ENCODE measurements at regions not wholly inside any gene's neighbourhood (a gene's known extent, or its start where the extent isn't known, plus 50 kb on each side); places are given as distances from the start of the nearest gene placed in this dataset.
A peak's percentile ranks its signal among the peaks of the same experiment; 100 is the strongest.

DNA sequence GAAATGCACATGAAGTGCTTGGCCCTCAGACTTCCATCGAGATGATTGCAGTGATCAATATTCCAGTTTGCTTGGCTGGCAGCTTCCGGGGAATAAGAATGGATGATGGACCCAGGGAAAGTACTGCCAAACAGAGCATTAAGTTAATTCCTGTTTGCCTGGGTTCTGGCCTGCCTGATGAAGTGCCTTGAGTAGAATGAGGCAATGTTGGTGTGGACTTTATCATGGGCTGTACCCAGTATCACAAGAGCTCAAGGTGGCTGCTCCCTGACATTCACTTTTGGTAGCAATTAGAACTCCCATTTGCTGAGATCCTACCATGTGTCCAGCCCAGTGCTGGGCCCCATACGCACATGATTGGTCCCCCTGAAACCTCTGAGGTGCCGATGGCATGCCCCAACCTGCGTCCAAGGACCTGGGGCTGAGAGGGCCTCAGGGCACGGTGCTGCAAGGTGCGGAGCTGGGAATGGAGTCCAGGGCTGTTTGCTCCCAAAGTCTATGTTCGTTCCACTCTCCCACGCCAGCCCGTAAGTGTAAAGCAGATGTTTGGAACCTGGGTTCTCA, 80.7 kb downstream of the SLC25A47 start:
- Histone ChIP-seq H3K9me3 (no peaks in the 10 kb centered on the region), H3K4me3 (no peak overlapping the region), H3K27ac (no peak overlapping the region), H3K4me2 (peak overlapping the region; percentile 31), H3K9ac (no peak overlapping the region), H3K4me1 (peaks cover 48% of the 10 kb centered on the region), H3K27me3 (no peaks in the 10 kb centered on the region), H4K20me1 (0 out of 2 replicates have a peak, but pooled peaks cover 11% of the 10 kb centered on the region), H3K36me3 (no peaks in the 10 kb centered on the region)
- TF ChIP-seq Cebpa-rat (IDR thresholded peaks at IDR 0.05), result no peak

DNA sequence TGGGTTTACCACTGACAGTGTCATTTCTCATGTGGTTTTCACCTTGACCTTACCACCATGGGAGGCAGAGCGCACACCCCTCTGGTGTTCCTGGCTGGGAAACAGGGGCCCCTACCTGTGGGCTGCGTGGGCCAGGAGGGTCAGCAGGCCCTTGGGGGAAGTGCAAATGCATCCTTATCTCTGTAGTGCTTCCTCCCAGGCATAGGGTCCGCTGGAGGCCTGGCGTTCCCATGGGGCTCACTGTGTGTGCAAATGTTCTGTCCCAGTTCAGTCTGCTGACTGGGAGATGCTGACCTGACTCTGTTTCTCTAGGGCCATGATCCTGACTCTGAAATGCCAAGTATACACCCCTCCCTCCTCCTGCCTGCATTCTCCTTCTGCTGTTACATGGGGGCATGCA, 81.3 kb downstream of the SLC25A47 start:
- Histone ChIP-seq H3K9me3 (no peaks in the 10 kb centered on the region), H3K4me1 (peaks cover 42% of the 10 kb centered on the region), H3K36me3 (no peaks in the 10 kb centered on the region), H3K27ac (no peak overlapping the region), H3K27me3 (no peaks in the 10 kb centered on the region), H3K4me3 (no peak overlapping the region), H4K20me1 (0 out of 2 replicates have a peak, but pooled peaks cover 11% of the 10 kb centered on the region), H3K9ac (no peak overlapping the region), H3K4me2 (peak overlapping the region; percentile 31)
- no peak for TF ChIP-seq Cebpa-rat (IDR thresholded peaks at IDR 0.05)

DNA sequence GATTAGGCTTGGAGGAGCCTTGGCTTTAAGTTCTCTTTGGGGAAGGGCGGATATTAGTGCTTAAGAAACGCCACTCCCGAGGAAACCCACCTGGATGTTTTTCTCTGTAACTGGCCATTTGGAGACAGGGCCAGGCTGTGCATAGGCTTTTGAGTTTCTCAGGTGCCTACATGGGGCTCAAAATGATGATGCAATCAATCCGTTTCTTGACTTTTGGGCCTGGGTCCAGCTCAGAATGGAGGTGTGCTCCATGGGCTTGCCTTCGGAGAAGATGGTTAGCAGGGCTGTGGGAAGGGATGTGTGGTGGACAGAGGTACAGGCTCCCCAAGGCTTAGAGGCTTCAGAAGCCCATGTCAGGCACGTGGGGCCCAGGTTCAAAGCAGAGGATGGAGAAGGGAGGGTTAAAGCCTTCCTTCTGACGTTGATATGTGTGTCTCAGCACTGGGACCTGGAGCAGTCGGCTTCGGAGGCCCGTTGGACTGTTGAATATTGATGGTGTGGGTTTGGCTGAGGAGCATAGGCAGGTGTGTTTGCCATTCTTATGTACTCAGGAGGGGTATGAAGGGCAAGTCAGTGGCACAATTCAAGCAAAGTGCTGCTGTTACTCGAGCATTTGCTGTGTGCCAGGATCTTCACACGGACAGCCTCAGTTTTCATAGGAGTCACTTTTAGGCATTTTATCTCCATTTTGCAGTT, 82.8 kb downstream of the SLC25A47 start:
- Histone ChIP-seq H3K27ac (peak overlapping the region; percentile 50), H3K27me3 (no peaks in the 10 kb centered on the region), H4K20me1 (0 out of 2 replicates have a peak, but pooled peaks cover 11% of the 10 kb centered on the region), H3K4me2 (peak overlapping the region; percentile 68), H3K9ac (peak overlapping the region; percentile 51; the same call in 1 of the 2 replicates), H3K36me3 (no peaks in the 10 kb centered on the region), H3K4me1 (peaks cover 40% of the 10 kb centered on the region), H3K9me3 (no peaks in the 10 kb centered on the region), H3K4me3 (no peak overlapping the region)
- peak; percentile 71; the same call in 1 of the 2 replicates for TF ChIP-seq Cebpa-rat (IDR thresholded peaks at IDR 0.05)

DNA sequence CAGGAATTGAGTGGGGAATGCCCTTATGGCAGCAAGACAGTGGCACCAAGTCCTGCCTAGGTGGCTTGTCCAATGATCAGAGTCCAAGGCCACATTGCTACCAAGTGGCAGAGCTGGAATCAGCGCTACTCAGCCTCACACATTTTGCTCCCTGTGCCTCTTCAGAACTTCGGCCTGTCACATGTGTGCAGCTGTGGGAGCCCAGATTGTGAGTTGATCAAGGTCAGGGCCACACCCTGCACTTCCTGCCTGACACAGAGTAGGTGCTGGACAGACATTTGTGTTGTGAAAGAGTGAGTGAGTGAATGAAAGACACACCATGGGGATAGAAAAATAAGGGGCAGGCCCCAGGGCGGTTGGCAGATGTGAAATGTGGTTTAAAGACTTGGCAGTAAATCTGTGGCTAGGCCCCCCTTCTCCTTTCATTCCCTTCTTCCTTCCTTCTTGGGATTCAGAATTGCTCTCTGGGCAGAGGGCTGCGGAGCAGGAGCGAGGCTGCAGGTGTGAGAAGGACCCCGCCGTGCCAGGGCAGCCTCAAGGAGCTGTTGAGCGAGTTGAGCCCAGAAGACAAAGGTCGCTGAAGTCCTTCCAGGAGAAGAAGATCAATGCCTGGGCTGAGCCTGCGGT, 83.5 kb downstream of the SLC25A47 start:
- no peaks in the 10 kb centered on the region for H3K27me3 ChIP-seq
- 0 out of 2 replicates have a peak, but pooled peaks cover 4% of the 10 kb centered on the region for H4K20me1 ChIP-seq
- peak overlapping the region; percentile 50 for H3K27ac ChIP-seq
- peaks cover 34% of the 10 kb centered on the region for H3K4me1 ChIP-seq
- H3K4me2 ChIP-seq, result peak overlapping the region; percentile 68
- TF ChIP-seq Cebpa-rat (IDR thresholded peaks at IDR 0.05), result no peak
- no peak overlapping the region for H3K4me3 ChIP-seq
- no peaks in the 10 kb centered on the region for H3K9me3 ChIP-seq
- H3K9ac ChIP-seq, result peak overlapping the region; percentile 51; the same call in 1 of the 2 replicates
- H3K36me3 ChIP-seq, result no peaks in the 10 kb centered on the region

DNA sequence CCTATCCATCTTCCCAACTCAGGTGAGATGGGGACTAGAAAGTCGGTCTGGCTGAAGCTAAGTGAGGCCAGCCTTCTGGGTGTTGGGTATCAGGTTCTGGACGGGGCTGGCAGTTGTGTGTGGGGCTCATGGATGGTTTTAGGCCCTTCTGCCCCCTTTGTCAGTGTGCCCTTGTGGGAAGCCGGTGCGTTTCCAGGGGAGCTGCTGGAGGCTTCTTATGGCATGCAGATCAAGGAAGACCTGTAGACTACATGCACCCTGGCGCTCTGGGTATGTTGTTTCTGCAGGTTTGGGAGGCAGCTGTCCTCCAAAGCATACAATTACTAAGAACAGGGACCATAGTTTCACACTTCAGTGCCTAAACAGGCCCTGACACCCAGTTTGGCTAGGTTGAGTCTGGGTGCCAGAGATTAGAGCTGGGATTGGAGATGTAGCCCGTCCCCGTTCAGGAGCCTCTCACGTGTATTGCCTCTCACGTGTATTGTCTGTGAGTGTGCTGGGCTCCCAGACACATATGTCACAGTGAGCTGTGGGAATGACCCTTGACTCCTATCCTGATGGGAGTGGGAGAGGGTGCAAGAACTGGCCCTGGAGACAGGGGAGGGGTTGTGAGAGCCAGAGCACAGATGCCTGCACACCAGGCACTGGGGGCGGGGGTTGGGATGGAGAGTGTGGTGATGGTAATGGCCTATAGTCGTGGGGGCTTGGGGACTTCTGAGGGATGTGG, 84.4 kb downstream of the SLC25A47 start:
- Histone ChIP-seq H3K27me3 (no peaks in the 10 kb centered on the region), H3K27ac (peak overlapping the region; percentile 50), H3K9me3 (no peaks in the 10 kb centered on the region), H3K4me2 (peak overlapping the region; percentile 68; the same call in 1 of the 2 replicates), H3K9ac (no peak overlapping the region), H3K36me3 (no peaks in the 10 kb centered on the region), H3K4me3 (no peak overlapping the region), H4K20me1 (no peaks in the 10 kb centered on the region), H3K4me1 (peaks cover 34% of the 10 kb centered on the region)
- no peak for TF ChIP-seq Cebpa-rat (IDR thresholded peaks at IDR 0.05)

DNA sequence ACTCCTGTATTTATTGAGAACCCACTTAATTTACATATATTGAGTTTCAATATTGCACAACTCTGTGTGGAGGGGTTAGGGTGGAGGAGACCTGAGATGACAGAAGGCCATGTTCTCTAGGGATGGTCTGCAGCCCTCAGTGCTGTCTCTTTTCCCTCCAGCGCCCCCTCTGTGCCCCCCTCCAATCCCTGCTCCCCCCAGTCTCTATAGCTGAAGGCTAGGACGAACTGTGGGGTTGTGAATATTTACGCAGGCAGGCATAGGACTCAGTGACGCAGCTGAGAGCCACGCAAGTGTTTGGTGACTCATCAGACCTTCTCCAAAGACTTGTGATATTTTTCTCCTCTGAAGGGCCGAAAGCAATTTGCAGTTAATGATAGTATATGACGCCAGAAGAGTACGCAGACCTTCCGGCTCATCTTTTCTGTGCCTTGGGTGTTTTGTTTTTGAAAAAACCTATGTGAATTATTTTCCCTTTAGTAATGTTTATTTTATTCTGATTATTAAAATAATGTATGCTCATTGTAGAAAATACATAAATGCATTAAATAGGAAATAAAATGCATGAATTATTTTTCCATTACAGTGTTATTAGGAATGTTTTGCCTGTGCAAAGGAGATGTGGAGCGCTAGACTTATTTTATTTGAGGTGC, 85.3 kb downstream of the SLC25A47 start:
- Histone ChIP-seq H3K27ac (no peak overlapping the region), H3K4me1 (peaks cover 34% of the 10 kb centered on the region), H3K9ac (no peak overlapping the region), H3K4me3 (no peak overlapping the region), H3K4me2 (no peak overlapping the region), H4K20me1 (no peaks in the 10 kb centered on the region), H3K36me3 (no peaks in the 10 kb centered on the region), H3K9me3 (no peaks in the 10 kb centered on the region), H3K27me3 (no peaks in the 10 kb centered on the region)
- peak; percentile 49; the same call in 1 of the 2 replicates for TF ChIP-seq Cebpa-rat (IDR thresholded peaks at IDR 0.05)

DNA sequence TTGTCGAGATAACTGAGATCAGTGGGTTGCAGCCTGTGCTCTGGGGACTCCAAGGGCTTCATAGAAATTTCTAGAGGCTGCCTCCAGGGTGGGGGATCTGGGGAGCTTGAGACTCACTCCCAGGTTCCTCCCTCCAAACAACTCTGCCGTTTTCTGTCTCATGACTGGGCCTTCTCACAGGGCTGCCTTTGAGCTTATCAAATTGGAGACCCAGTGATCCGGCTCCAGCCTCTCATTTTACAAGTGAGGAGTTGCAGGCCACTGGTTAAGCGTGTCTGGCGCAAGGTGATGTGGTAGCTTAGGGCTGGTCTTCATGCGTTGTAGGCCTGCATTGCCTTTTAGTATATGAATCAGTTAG, 85.8 kb downstream of the SLC25A47 start:
- Histone ChIP-seq H4K20me1 (no peaks in the 10 kb centered on the region), H3K9me3 (no peaks in the 10 kb centered on the region), H3K4me3 (no peak overlapping the region), H3K9ac (no peak overlapping the region), H3K27ac (no peak overlapping the region), H3K36me3 (no peaks in the 10 kb centered on the region), H3K4me2 (no peak overlapping the region), H3K4me1 (peaks cover 32% of the 10 kb centered on the region), H3K27me3 (no peaks in the 10 kb centered on the region)
- TF ChIP-seq Cebpa-rat (IDR thresholded peaks at IDR 0.05), result no peak

DNA sequence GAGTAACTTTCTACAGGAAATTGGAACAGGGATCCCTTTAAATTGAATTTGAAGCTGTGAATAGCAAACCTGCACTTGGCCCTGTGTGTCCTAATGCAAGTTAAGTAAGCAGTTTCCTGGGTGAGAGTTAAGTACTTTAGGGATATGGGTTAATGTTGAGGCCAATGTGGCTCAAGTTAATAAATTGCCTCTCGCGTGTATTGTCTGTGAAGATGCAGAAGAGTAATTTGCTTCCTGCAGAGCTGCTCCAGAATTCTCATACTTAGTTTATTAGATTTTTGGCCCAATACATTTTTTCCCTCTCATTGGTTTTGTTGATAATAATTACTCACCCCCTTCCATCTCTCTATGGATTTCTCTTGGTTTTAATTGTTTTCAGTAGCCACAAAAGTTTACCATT, 86.5 kb downstream of the SLC25A47 start:
- H3K27me3 ChIP-seq, result no peaks in the 10 kb centered on the region
- no peak overlapping the region for H3K4me3 ChIP-seq
- no peak overlapping the region for H3K4me2 ChIP-seq
- no peaks in the 10 kb centered on the region for H3K36me3 ChIP-seq
- peaks cover 26% of the 10 kb centered on the region for H3K4me1 ChIP-seq
- no peak for TF ChIP-seq Cebpa-rat (IDR thresholded peaks at IDR 0.05)
- no peak overlapping the region for H3K27ac ChIP-seq
- no peaks in the 10 kb centered on the region for H3K9me3 ChIP-seq
- no peaks in the 10 kb centered on the region for H4K20me1 ChIP-seq
- H3K9ac ChIP-seq, result no peak overlapping the region

DNA sequence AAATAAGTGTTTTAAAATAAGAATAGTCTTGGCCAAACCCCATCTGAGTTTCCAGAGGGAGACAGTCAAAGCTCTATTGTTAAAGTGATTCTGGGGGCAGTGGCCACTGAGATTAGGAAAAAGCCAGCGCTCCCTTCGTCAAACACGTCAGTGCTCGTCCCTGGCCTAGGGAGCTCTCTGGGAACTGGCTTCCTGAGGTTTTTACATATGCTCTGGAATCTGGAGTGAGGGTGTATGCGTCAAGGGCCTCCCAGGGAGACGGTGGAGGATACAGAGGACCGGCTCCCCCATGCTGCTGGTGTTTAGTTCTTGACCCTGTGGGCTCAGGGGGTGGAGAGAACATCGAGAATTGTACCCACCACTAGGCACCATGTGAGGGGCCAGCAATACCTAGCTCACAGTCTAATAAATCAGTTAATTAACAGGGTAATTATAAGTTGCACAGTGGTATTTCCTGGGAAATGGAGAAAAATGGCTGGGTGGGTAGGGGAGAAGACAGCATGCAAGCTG, 87.0 kb downstream of the SLC25A47 start:
- H3K27ac ChIP-seq, result no peak overlapping the region
- H4K20me1 ChIP-seq, result no peaks in the 10 kb centered on the region
- H3K36me3 ChIP-seq, result no peaks in the 10 kb centered on the region
- no peak overlapping the region for H3K4me2 ChIP-seq
- H3K4me3 ChIP-seq, result no peak overlapping the region
- no peaks in the 10 kb centered on the region for H3K9me3 ChIP-seq
- H3K27me3 ChIP-seq, result no peaks in the 10 kb centered on the region
- no peak for TF ChIP-seq Cebpa-rat (IDR thresholded peaks at IDR 0.05)
- H3K9ac ChIP-seq, result no peak overlapping the region
- peaks cover 24% of the 10 kb centered on the region for H3K4me1 ChIP-seq

Data from BLaER1 (cell line).